ENCODE measurements at regions not wholly inside any gene's neighbourhood (a gene's known extent, or its start where the extent isn't known, plus 50 kb on each side); places are given as distances from the start of the nearest gene placed in this dataset.

DNA sequence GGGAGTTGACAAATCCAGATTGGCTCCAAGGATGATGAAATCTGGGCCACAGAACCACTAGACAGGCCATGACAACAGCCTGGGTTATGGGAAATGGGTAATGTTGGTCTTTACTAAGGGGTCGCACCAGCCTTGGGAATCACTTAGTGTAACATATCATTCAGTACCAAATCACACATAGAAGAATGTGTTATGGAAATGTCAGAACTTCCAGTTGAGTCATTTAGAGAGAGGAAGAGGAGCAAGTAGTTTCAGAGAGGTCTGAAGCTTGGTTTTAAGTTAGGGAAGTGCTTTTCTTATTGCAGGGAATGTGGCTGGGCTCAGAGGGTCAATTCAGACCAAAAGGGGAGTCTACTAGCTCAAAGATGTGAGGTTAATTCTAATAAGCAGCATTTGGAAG is 241.6 kb upstream of the ZPLD1 start:
- peaks cover 26% of the 10 kb centered on the region for H3K4me1 ChIP-seq (ENCODE audit: insufficient read depth, low read length, poor library complexity, severe bottlenecking)

DNA sequence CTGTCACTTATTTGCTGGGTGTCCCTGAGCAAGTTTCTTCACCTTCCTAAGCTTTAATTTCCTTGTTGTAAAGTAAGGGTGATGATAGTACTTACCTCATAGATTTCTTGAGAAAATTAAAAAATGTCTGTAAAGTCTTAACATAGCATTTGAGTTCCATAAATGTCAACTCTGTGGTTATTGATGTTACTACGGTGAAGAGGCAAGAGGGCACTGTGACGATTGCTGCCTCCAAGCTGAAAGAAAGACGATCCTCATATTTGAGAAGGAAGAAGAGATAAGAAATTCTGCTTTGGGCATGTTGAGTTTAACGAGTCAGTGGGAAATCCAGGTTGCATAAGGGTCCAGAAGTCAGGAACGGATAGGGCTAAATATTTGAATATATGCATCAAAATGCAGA is 240.8 kb upstream of the ZPLD1 start:
- Histone ChIP-seq H3K4me1 (ENCODE audit: insufficient read depth, low read length, poor library complexity, severe bottlenecking) (peaks cover 26% of the 10 kb centered on the region), H3K79me2 (ENCODE audit: insufficient read depth, low read length) (no peaks in the 10 kb centered on the region), H3K36me3 (ENCODE audit: insufficient read depth, low read length) (no peaks in the 10 kb centered on the region), H4K20me1 (ENCODE audit: insufficient read depth, low read length, poor library complexity, severe bottlenecking) (no peaks in the 10 kb centered on the region), H3K9me2 (replicated peaks; ENCODE audit: low read depth, low read length) (no peaks in the 10 kb centered on the region), H3K9me3 (ENCODE audit: insufficient read depth, low read depth, low read length) (no peaks in the 10 kb centered on the region), H3K27me3 (ENCODE audit: insufficient read depth, low read length, poor library complexity, severe bottlenecking) (no peaks in the 10 kb centered on the region), H3F3A (ENCODE audit: low read depth) (no peaks in the 10 kb centered on the region), H3K4me3 (ENCODE audit: low read length, poor library complexity, severe bottlenecking) (no peak overlapping the region), H3K9ac (ENCODE audit: low read depth, low read length, poor library complexity, severe bottlenecking) (no peak overlapping the region), H2AFZ (ENCODE audit: low read length) (no peak overlapping the region), H3K4me2 (ENCODE audit: low read depth, low read length, poor library complexity, severe bottlenecking) (no peak overlapping the region)
- TF ChIP-seq, protein P1, sequence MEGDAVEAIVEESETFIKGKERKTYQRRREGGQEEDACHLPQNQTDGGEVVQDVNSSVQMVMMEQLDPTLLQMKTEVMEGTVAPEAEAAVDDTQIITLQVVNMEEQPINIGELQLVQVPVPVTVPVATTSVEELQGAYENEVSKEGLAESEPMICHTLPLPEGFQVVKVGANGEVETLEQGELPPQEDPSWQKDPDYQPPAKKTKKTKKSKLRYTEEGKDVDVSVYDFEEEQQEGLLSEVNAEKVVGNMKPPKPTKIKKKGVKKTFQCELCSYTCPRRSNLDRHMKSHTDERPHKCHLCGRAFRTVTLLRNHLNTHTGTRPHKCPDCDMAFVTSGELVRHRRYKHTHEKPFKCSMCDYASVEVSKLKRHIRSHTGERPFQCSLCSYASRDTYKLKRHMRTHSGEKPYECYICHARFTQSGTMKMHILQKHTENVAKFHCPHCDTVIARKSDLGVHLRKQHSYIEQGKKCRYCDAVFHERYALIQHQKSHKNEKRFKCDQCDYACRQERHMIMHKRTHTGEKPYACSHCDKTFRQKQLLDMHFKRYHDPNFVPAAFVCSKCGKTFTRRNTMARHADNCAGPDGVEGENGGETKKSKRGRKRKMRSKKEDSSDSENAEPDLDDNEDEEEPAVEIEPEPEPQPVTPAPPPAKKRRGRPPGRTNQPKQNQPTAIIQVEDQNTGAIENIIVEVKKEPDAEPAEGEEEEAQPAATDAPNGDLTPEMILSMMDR (conservative IDR thresholded peaks at IDR 0.05; ENCODE audit: low read length) = no peak

More for the DNA sequence above, 241.6 kb upstream of the ZPLD1 start:
- no peaks in the 10 kb centered on the region for H3K79me2 ChIP-seq (ENCODE audit: insufficient read depth, low read length)
- H3K9me2 ChIP-seq (replicated peaks; ENCODE audit: low read depth, low read length) = no peaks in the 10 kb centered on the region
- H3K4me2 ChIP-seq (ENCODE audit: low read depth, low read length, poor library complexity, severe bottlenecking) = no peak overlapping the region
- no peak overlapping the region for H3K4me3 ChIP-seq (ENCODE audit: low read length, poor library complexity, severe bottlenecking)
- no peaks in the 10 kb centered on the region for H3K27me3 ChIP-seq (ENCODE audit: insufficient read depth, low read length, poor library complexity, severe bottlenecking)
- H3K9ac ChIP-seq (ENCODE audit: low read depth, low read length, poor library complexity, severe bottlenecking) = no peak overlapping the region
- no peaks in the 10 kb centered on the region for H3K9me3 ChIP-seq (ENCODE audit: insufficient read depth, low read depth, low read length)
- TF ChIP-seq, protein P1 (conservative IDR thresholded peaks at IDR 0.05; ENCODE audit: low read length) = no peak
- H4K20me1 ChIP-seq (ENCODE audit: insufficient read depth, low read length, poor library complexity, severe bottlenecking) = no peaks in the 10 kb centered on the region
- H3F3A ChIP-seq (ENCODE audit: low read depth) = no peaks in the 10 kb centered on the region
- H2AFZ ChIP-seq (ENCODE audit: low read length) = peak overlapping the region; percentile 44; the same call in 1 of the 2 replicates
- H3K36me3 ChIP-seq (ENCODE audit: insufficient read depth, low read length) = no peaks in the 10 kb centered on the region

DNA sequence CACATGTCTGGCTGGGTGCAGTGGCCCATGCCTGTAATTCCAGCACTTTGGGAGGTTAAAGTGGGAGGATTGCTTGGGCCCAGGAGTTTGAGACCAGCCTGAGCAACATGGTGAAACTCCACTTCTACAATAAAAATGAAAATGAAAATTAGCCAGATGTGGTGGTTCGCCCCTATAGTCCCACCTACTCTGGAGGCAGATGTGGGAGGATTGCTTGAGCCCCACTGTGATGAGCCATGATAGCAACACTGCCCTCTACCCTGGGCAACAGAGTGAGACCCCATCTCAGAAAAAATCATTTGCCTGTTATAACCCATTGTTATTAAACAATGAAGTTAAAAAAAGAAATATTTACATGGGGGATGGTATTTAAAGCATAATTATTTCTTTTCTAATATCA is 240.1 kb upstream of the ZPLD1 start:
- Histone ChIP-seq H3F3A (ENCODE audit: low read depth) (no peaks in the 10 kb centered on the region), H2AFZ (ENCODE audit: low read length) (no peak overlapping the region)

More for the DNA sequence above, 240.1 kb upstream of the ZPLD1 start:
- H3K9me2 ChIP-seq (replicated peaks; ENCODE audit: low read depth, low read length) = no peaks in the 10 kb centered on the region
- no peaks in the 10 kb centered on the region for H3K79me2 ChIP-seq (ENCODE audit: insufficient read depth, low read length)
- H3K4me1 ChIP-seq (ENCODE audit: insufficient read depth, low read length, poor library complexity, severe bottlenecking) = peaks cover 18% of the 10 kb centered on the region
- H3K9ac ChIP-seq (ENCODE audit: low read depth, low read length, poor library complexity, severe bottlenecking) = no peak overlapping the region
- no peak overlapping the region for H3K4me3 ChIP-seq (ENCODE audit: low read length, poor library complexity, severe bottlenecking)
- H3K27me3 ChIP-seq (ENCODE audit: insufficient read depth, low read length, poor library complexity, severe bottlenecking) = no peaks in the 10 kb centered on the region
- no peak for TF ChIP-seq EZH2phosphoT487 (IDR thresholded peaks at IDR 0.05; ENCODE audit: borderline replicate concordance)
- TF ChIP-seq, protein P1 (conservative IDR thresholded peaks at IDR 0.05; ENCODE audit: low read length) = no peak
- H4K20me1 ChIP-seq (ENCODE audit: insufficient read depth, low read length, poor library complexity, severe bottlenecking) = no peaks in the 10 kb centered on the region
- no peaks in the 10 kb centered on the region for H3K36me3 ChIP-seq (ENCODE audit: insufficient read depth, low read length)
- no peak overlapping the region for H3K4me2 ChIP-seq (ENCODE audit: low read depth, low read length, poor library complexity, severe bottlenecking)
- H3K9me3 ChIP-seq (ENCODE audit: insufficient read depth, low read depth, low read length) = no peaks in the 10 kb centered on the region

All from Loucy (cell line).